ENCODE measurements at regions not wholly inside any gene's neighbourhood (a gene's known extent, or its start where the extent isn't known, plus 50 kb on each side); places are given as distances from the start of the nearest gene placed in this dataset.

DNA sequence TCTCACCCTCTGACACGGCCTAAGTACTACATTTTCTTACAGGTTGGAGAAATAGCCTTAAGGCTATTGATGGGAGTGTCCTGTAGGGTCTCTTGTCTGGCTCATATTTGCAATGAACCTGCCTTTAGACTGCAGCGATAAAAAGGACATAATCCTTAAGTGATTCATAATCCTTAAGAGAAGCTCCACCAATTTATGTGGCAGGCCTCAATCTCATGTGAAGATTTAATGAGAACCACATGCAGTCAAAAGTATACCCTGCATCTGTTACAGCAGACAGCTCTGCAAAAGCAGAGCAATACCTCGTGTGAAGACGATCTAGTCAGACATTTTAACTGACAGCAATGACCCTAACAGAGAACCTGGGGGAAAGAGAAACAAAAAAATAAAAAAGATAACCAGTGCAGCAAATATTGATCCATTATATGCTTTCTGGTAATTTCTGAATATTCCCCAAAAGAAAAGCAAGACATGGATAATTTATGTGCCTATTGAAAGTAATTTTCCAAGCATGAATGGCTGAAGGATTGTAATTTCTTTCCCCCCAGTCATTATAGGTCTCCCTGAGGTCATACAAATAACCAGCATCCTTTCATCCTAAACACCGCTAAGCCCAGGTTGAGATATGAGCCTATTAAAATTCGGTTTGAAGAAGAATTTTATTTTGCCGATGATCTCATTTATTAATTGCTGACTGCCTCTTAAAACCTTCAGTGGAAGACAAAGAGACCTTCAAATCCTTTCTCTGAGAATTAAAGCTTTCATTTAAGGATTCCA, 321.8 kb upstream of the NBEA start:
- DNase-seq (ENCODE audit: low read depth in 2 of 2), result no peak

DNA sequence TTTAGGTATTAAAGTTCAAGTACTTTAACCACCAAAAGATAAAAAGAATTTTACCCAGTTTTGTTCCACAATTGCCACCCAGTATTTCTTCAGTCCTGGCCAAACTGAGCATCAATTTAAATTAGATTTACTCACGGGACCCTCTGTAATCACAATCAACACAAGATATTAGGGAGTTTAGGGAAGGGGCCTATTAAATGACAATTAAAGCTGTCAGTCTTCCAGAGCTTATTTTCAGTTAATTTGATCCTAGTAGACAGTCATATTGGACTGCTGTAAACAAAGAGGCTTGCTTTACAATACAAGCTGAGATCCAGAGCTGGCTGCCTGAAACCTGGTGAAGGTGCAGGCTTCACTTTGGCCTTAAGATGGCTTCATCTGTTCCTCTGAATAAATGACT, 321.2 kb upstream of the NBEA start:
- no peak for DNase-seq (ENCODE audit: low read depth in 2 of 2)

DNA sequence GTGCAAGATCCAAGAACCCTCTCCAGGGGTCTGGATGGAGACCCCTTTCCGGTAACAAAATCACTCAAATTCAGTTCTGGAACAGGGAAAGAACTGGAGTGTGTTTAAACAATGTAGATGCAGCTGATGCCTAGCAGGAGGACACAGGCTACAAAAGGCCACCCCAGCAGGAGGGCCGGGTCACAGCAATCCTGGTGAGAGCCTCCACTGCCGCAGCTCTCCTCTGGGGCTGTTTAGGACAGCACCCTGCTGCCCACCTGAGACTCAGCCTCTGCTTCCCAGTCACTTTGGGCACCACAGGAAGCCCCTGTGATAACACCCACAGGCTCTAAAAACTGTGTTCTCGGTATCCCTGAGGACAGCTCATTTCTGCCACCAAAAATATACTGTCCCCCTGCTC, 318.7 kb upstream of the NBEA start:
- no peak for DNase-seq (ENCODE audit: low read depth in 2 of 2)

DNA sequence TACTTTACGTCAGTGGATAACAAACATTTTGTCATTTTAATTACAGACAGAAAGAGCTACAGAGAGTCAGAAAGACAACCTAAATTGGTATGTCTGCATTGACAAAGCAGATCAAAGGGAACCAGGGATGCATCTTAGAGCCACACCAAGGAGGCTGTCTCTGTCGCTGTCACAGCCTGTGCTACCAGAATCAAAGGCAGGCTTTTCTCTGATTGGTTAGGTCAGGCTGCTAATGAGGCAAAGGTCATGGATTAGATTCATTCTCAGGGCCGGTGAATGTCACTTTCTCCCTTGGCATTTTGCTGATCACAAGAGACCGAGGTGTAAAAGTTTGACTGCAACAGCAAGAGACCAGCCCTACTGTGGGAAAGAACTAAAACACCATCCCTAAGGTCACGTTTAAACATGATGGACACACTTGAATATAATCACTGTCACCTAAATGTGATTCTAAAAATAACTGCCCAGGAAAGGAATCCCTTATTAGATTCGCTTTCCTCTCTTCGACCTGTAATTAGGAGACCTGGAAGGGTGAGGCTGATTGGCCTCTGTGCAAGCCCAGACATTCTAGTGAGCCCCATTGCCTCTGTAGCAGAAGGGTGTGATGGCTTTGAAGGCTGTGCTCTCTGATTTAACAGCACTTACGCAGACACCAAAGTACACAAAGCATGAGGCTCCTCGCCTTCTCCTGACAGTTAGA, 314.4 kb upstream of the NBEA start:
- DNase-seq (ENCODE audit: low read depth in 2 of 2), result no peak

DNA sequence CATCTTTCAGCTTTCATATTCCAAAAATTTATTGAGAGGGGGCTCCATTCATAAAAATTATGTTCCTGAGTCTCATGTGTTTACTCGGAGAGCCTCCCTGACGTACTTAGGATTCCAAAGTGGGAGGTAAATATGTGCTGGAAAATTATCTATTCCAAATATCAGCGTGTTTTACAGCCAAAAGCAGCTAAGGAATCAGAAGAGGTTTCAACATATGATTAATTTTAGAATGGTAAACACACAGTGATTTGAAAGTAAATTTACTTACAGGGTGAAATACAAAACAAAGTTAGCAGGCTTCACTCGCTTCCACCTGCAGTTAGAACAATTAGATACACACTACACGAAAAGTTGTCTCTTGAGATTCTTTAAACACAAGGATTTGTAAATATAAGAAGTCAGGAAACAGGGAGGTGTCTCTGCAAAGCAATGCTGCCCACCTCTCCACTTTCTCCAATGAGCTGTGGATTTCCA, 313.8 kb upstream of the NBEA start:
- no peak for DNase-seq (ENCODE audit: low read depth in 2 of 2)

DNA sequence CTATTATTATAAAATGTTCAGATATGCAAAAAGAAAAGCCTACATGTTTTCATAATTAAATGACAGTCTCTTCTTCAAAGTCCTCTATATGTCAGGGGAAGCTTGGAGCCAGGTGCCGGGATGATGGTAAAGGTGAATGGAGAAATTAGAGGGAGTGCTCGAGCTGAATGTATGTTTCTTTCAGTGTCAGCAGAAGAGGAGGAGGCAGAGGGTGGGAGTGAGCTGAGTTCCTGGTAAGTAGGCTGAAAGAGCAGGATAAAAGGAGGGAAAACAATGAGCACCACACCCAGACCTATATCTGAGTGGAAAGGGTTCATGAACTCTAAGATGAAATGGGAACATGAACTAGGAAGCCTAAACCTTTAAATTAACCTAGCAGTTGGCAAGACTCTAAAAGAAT, 307.6 kb upstream of the NBEA start:
- DNase-seq (ENCODE audit: low read depth in 2 of 2), result no peak

DNA sequence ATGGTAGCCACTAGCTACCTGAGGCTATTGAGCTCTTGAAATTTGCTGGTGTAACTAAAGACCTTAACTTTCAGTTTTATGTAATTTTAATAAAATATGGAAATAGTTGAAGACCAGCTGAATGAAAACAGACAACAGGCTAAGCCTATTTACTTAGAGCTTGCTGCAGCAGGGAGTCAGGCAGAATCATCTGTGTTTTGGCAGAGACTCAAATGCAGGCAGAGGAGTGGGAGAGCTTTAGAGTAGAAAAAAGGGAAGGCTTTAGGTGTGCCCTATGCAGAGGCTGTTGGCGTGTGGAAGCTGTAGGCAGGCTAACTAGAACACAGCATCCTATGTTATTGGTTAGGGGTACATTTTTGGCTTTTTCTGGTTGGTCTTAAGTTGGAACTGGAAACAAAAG, 304.9 kb upstream of the NBEA start:
- no peak for DNase-seq (ENCODE audit: low read depth in 2 of 2)

DNA sequence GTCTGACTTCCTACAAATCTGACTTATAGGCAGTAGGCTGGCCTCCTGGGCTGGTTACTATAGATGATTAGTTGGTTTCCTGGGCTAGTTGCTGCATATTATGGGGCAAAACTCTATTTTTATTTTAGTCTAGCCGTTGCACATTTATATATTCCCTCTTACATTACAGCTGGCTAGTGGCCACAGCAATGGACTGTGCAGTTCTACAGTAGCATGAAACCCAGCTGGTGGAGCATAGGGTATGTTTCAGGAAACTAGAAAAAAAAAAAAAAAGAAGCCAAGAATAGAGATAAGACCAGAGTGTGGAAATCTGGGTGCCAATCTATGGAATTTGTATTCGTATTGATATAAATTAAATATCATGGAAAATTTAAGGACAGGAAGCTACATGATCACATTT, 304.4 kb upstream of the NBEA start:
- DNase-seq (ENCODE audit: low read depth in 2 of 2), result no peak

DNA sequence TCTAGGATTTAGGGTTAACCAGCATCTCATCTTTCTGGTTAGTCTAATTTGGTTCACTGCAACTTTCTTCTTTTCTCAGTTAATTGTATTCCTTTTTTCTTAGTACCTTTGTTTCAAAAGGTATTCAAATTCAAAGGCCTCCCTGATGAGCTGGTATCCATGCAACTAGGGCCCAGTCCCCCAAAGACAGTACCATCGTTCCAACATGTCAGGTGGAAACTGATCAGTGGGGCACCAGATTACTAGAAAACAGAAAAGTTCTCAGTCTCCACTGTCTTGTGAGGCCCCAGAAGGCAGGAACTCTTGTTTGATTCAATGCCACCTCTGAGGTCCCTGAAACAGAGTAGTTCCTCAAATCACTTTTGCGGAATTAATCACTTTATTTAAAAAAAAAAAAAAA, 303.2 kb upstream of the NBEA start:
- DNase-seq (ENCODE audit: low read depth in 2 of 2), result no peak

DNA sequence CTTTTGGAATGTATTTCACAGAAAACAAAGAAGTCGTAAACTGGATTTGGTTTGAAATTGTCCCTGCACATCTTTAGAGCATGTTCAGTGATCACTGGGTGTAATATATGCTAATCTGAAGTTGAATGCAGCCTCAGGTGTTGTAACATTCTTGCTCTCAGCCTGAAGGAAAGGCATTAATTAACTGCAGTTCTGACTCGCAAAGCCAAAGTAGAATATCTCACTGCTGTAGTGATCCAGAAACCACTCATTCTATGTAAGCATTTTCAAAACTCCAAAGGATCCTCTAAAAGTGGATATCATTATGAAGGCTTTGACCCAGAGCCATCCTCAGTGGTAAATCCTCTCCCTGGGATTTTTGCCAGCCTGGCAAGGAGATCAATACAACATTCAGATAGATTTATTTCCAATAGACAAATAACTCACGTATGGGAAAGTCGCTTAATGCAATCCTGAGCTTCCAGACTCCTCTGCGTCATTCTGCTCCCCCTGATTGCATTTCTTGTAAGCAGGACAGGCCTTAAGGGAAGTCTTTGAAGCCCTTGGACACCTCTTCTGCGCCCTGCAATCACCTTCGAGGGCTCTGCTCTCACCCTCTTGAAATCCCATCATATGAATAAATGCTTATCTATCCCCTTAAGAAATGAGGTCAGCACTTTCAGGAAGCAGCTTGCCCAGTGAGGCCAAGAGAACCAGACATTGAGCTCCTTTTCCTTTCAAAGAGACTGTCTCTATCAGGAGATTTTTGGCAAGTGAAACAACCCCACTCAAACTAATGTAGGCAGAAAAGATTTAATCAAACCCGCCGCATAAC, 301.7 kb upstream of the NBEA start:
- DNase-seq (ENCODE audit: low read depth in 2 of 2), result no peak

DNA sequence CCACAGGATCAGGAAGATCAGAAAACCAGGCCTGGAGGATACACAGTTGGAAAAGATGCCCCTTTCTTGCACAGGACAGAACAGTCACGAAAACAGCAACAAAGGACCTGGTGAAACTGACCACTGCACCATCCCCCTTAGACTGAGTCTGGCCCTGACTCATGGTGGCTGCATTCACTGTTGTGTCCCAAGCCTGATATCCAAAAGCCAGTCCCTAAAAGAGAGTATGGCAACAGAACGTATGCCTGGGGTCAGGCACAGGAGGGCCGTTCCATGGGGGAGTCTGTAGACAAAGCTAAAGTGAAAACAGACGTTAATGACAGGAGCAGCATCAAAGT, 301.1 kb upstream of the NBEA start:
- no peak for DNase-seq (ENCODE audit: low read depth in 2 of 2)

DNA sequence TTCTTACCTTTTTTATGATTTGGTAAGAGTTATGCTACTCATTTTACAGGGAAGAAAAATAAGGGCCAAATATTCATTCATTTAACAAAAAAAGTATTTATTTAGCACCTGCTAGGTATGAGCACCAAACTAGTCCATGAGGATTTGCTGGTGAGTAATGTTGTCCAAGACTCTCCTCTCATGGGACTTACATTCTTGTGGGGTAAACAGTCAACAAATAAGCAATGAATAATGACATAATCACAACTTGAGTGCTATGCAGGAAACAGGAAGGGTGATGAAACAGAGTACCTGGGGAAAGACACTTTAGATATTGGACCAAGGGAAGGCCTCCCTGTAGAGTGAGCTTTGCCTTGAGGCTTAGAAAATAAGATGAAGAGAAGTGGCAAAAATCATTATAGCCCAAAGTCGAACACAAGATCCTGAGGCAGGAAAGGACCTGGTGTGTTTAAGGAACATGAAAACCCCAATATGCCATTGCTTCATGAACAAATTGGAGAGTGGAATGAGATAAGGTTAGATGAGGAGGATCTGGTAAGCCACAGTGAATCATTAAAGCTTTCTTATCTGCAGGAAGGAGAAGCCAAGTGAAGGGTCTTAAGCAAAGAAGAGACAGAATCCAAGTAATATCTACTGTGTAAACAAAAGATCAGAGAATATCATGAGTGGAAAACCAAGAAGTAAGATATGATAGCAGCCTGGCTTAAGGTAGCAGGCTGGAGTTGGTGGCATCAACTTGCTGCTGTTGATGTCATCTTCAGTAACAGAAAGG, 294.5 kb upstream of the NBEA start:
- DNase-seq (ENCODE audit: low read depth in 2 of 2), result no peak

DNA sequence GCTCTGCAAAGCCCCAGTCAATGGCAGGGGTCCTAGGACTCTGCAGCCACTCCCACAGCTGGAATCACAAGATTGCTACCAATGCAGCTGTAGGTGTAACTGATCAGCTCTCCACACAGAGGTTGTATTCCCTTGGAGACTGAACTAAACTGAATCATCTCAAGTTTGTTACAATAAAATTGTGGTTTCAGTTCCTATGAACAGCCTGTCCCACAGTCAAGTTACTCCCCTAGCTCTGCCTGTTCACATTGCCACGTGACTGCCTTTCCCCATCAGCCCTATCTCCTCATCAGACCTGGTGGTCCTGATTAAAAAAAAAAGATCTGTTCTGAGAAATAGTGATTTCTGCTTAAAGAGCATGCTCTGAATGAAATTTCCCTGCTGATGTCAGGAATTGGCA, 287.9 kb upstream of the NBEA start:
- DNase-seq (ENCODE audit: low read depth in 2 of 2), result no peak

DNA sequence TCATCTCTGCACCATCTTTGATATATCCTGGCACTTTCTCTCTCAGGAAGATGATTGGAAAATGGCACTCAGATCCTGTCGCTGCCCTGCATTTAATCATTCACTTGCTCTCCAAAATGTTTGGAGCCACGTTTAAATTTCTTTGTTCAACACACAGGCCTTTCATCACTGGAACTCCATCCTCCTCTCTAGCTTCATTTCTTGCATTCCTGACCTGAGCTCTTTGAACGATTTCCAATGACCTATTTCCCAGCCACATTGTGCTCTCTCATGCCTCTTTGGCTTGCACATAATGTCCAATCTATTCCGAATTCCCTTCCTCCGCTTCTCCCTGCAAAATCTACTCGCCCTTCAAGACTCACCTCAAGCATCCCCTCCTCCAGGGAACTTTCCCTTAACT, 287.4 kb upstream of the NBEA start:
- DNase-seq (ENCODE audit: low read depth in 2 of 2), result no peak

DNA sequence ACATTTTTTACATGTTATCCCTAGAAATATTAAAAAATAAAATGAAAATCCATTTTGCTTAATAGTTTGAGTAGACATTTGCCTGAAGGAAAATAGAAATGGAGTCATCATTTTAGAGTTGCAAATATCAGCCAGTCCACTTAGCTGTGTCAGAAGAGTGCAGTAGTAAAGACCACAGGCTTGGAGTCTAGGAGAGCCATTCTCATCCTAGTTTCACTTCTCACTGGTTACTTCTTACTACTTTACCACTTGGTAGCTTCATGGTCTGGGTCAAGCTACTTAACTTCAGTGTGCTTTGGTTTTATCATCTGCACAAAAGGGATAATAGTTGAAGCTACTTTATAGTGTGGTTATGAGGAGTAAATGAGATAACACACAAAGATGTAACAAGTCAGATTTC, 286.5 kb upstream of the NBEA start:
- DNase-seq (ENCODE audit: low read depth in 2 of 2), result no peak

DNA sequence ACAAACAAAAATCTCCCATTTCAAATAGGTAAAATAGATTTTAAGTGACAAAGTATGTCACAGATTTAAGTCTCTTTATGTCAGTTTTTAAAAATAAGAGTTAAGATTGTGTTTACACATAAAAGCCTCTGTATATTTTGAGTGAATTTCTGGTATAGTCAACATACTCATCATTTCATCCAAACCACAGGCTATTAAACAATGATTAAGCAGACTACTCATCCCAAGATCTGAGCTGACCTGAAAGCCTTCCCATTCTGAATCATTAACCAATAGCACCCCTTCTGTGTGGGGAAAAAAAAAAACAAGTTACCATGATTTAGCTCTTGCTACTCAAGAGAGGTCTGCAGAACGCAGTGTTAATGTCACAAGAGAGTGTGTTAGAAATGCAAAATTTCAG, 284.4 kb upstream of the NBEA start:
- DNase-seq (ENCODE audit: low read depth in 2 of 2), result no peak

DNA sequence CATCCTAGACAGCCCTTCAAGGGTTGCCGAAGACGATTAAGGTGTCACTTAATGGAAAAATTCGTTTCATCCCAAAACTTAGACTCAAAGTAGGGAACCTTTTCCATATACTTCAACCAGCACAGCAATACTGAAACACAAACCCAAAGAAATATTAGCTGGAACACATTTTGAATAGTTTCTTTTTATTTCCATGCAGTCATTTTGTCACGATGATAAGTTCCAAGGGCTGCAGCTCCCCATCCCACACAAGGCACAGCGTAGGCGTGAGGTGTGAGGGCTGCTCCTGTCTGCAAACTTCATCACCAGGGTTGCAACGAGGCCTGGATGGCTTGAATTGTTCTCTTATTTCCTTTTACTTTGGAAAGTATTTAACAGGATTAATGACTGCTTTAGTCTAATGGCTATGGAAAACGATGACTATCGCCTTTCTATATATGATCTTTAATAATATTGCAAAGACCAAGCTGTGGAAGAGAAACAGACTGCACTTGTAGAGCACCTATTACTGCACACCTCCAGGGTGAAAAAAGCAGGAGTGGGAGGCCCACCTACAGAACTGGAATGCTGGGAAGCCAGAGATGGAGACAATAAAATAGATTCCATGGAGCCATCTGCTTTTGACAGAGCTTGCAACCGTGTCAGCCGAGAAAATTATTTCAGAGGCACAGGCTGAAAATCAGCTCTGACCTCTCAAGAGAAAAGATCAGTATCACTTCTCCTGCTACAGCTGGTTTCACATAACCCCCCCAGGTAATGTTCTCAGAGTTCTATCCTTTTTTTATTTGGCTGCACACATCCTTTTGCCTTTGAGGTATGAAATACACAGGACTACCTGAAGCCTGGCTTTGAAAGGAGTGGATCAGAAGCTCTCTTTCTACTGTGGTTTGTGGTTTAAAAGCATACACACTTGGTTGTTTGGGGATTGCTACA, 274.5 kb upstream of the NBEA start:
- DNase-seq (ENCODE audit: low read depth in 2 of 2), result no peak

DNA sequence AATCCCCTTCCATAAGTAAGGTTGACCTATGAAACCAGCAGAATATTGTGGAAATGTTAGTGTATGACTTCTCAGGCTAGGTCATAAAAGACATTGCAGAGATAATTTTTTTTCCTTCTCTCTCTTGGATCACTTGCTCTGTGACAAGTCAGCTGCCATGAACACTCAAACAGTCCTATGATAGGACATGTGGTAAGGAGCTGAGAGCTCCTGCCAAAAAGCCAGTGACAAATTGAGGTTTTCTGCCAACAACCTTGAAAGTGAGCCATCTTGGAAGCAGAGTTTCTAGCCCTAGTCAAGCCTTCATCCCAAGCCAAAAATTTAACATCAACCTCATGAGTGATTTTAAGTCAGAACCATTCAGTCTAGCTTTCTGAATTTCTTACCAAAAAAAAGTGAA, 270.9 kb upstream of the NBEA start:
- DNase-seq (ENCODE audit: low read depth in 2 of 2), result no peak

DNA sequence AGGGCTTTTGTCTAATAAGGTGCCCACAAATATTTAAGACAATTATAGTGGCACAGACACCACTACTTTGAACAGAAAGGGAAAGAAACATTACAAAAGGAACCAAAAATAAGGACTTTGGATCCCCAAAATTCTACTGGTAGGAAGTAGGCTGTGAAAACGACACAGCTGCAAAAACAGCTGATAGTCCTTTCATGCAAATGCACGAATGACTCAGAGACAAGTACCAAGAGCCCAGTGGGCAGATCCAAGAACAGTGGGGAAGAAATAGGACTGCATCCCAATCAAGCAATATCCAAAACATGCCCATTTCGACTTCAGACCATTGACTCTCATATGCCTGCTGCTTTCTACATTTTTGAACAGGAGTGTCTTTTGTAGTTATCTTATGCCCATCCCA, 269.4 kb upstream of the NBEA start:
- no peak for DNase-seq (ENCODE audit: low read depth in 2 of 2)

DNA sequence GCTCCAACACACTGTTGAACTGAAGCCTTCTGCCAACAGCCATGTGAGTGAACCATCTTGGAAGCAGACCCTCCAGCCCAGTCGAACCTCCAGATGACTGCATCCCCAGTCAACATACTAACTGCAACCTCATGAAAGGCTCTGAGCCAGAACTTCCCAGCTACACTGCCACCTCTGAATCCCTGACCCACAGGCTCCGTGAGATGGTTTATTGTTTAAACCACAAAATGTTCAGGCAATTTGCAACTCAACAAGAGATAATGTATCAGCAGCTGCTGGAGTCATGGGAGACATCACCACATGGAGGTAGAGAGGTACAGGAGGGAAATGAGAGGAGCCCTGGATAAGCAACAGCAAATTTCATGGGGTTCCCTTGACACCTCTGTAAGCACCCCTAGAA, 266.4 kb upstream of the NBEA start:
- no peak for DNase-seq (ENCODE audit: low read depth in 2 of 2)

DNA sequence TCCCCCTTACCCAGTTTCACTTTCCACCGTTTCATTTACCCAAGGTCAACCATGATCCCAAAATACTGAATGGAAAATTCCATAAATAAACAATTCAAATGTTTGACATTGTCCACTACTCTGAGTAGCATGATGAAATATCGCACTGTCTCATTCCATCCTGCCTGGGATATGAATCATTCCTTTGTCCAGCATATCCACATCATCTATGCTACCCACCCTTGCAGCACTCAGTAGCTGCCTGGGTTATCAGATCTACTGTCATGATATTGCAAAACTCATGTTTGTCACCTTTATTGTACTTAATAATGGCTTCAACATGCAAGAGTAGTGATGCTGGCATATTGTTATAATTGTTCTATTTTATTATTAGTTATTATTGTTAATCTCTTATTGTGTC, 263.9 kb upstream of the NBEA start:
- no peak for DNase-seq (ENCODE audit: low read depth in 2 of 2)

Data from stimulated activated CD4-positive, alpha-beta T cell treated with anti-CD3 and anti-CD28 coated beads, Interleukin-1b, Interleukin-23, amount 100 ng/mL, for 4 hours (primary cell).